ENCODE measurements at regions not wholly inside any gene's neighbourhood (a gene's known extent, or its start where the extent isn't known, plus 50 kb on each side); places are given as distances from the start of the nearest gene placed in this dataset.

DNA sequence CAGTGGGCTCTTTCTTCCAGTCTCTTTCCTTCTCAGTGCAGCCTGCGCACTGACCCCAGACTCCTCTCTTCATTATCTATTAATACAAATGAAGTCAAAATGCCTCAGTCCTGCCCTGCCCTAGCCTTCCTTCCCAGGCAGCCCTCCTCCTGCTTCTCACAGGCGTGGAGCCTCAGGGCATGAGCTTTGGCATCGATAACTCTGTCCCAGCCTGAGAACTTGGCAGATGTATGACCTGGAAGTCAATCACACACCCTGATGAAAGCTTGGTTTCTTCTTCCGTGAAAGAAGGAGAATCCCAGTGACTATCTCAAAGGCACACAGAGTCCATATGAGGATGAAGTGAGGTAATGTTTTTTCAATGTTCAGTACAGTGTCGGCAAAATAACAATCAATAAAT lies 600.7 kb upstream of the ID2 start:
- TF ChIP-seq, protein P1, sequence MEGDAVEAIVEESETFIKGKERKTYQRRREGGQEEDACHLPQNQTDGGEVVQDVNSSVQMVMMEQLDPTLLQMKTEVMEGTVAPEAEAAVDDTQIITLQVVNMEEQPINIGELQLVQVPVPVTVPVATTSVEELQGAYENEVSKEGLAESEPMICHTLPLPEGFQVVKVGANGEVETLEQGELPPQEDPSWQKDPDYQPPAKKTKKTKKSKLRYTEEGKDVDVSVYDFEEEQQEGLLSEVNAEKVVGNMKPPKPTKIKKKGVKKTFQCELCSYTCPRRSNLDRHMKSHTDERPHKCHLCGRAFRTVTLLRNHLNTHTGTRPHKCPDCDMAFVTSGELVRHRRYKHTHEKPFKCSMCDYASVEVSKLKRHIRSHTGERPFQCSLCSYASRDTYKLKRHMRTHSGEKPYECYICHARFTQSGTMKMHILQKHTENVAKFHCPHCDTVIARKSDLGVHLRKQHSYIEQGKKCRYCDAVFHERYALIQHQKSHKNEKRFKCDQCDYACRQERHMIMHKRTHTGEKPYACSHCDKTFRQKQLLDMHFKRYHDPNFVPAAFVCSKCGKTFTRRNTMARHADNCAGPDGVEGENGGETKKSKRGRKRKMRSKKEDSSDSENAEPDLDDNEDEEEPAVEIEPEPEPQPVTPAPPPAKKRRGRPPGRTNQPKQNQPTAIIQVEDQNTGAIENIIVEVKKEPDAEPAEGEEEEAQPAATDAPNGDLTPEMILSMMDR (IDR thresholded peaks at IDR 0.05): no peak
- TF ChIP-seq POLR2A (IDR thresholded peaks at IDR 0.05): no peak

All from heart left ventricle (tissue), 13 donors.